ENCODE measurements at regions not wholly inside any gene's neighbourhood (a gene's known extent, or its start where the extent isn't known, plus 50 kb on each side); places are given as distances from the start of the nearest gene placed in this dataset.
"Not testable (repeated sequence)": the region's sequence is repeated elsewhere in the genome, so short reads cannot be mapped to it uniquely, and the experiment has no call there.

GRCh38 chr21:35178827-35179226 is 129.7 kb upstream of the RUNX1 start:
- DNase-seq = no peak

DNA sequence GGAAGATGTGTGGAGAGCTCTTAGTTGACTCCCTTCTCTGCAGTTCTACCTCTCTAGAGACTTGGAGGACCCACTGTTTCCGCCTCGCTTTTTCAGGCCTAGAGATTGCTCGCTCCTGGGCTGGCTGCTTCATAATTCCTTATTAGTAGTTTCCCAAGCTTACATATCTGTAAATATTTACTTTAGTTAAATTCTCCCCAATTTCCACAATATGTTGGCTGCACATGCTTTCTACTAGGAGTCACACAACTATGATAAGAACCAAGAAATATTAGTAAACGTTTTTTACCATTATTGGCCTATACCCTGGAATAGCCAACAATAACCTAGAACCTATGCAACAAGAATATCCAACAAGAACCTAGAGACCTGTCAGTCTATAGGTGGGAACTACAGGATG is 129.0 kb upstream of the RUNX1 start:
- DNase-seq = no peak

DNA sequence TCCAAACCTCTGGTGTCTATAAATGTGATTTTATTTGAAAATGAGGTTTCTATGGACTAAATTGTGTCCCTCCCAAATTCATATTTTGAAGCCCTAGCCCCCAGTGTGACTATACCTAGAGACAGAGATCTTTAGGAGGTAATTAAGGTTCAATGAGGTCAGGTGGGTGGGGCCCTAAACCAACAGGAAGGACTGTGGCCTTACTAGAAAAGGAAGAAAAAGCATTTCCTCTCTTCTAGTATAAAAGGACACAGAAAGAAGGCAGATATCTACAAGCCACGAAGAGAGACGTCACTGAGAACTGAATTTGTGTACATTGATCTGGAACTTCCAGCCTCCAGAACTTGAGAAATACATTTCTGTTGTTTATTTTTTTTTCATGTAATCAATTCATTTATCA is 123.1 kb upstream of the RUNX1 start:
- DNase-seq = peak; percentile 15

DNA sequence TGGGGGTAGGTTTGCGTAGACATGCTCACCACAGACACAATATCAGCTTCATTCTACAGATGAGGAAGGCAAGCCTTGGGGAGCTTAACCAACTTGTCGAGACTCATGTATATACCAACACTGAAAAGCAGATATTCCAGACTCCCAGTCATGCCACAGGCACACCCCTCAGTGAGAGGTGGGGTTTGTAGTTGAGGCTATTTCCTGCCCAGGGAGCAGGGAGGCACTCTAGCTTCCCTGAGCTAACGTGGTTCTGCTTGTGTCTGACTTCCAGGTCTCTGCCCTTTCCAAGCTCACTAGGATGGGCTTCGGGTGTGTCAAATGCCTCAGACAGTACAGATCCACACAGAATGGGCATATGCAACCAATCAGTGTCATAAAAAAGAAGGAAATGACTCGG is 122.3 kb upstream of the RUNX1 start:
- no peak for DNase-seq

- DNase-seq = no peak
Observed at GRCh38 chr21:35170818-35171217, 121.7 kb upstream of the RUNX1 start.

GRCh38 chr21:35170244-35170643 is 121.1 kb upstream of the RUNX1 start:
- no peak for DNase-seq

DNA sequence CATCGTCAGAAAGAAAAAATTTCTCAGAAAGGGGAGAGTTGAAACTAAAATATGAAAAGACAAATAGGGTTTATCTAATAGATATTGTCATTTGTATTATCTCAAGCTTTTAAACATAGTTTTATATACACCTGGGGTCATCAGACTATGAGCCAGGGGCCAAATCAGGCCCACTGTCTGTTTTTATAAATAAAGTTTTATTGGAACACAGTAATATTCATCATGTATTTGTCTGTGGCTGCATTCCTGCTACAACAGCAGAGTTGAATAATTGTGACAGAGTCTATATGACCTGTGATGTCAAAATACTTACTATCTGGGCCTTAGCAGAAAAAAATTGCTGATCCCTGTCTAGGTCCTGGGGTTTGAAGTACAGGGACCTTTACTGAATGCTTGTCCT is 120.5 kb upstream of the RUNX1 start:
- no peak for DNase-seq

GRCh38 chr21:35168735-35169134 is 119.6 kb upstream of the RUNX1 start:
- DNase-seq = no peak

DNA sequence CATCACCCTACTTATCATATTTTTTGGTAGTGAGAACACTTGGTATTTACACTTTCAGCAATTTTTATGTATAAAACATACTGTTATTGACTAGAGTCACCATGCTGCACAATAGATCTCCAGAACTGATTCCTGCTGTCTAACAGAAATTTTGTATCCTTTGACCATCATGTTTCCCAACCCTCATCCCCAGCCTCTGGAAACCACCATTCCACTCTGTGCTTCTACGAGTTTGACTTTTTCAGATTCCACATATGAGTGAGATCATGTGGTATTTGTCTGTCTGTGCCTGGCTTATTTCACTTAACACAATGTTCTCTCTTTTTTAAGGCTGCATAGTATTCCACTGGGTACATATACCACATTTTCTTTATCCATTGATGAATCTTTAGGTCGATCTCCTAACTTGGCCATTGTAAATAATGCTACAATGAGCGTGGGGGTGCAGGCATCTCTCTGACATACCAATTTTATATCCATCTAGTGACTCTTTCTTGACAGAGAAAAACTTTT is 115.9 kb upstream of the RUNX1 start:
- DNase-seq = no peak

GRCh38 chr21:35164380-35164779 is 115.3 kb upstream of the RUNX1 start:
- DNase-seq = no peak

DNA sequence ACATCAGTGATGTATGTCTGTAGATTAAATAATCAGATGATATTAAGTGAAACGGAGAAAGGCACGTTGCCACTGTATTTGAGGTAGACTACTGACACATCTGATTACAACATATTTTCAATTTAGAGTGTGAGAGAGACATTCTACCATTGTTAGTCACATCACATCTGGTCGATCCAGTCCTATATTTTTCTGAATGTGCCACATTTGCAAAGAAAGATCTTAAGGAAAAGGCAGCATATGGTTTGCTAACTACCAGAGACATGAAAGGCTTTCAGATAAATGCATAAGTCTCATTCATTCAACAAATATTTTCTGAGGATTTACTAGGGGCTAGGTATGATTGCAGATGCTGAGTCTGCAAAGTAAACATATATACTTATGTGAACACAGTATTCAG is 114.3 kb upstream of the RUNX1 start:
- DNase-seq = no peak

GRCh38 chr21:35162831-35163230 is 113.7 kb upstream of the RUNX1 start:
- no peak for DNase-seq

GRCh38 chr21:35159881-35160280 is 110.8 kb upstream of the RUNX1 start:
- no peak for DNase-seq

GRCh38 chr21:35157374-35157773 is 108.3 kb upstream of the RUNX1 start:
- not testable (repeated sequence) for DNase-seq

DNA sequence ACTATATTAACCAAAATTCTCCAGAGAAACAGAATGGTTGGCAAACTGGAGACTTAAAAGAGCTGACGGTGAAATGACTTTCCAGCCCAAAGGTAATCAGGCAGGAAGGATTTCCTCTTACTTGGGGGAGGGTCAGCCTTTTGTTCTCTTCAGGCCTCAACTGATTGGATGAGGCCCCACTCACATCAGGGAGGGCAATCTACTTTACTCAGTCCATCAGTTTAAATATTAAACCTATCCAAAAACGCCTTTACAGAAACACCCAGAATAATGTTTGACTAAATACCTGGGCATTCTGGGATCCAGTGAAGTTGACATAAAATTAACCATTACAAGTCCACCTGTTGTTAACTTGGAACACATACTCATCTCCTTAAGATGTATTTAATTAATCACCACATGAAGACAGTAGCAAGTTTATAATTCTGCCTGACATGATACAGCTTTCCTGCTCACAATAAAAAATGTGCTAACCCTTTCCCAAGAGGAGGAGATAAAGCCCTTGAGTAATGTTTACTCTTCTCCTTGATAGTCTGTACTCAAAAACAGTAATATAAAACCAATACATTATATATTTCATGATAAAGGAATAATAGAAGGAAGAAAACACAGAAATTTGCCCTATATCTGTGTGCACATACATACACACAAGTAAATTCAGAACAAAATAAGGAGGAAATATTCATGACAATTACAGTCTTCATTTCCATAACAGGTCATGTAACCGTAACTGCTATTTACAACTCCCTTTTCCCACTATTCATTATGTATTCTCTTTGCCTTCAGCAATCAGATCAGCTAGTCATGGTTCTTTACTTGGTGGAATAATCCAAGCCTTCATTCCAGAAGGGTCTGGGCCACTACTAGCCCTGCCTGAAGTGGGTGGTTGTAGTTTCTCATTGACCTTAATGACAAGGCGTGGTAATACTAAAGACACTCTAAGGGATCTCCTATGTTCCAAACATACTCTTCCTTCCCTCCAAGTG is 107.5 kb upstream of the RUNX1 start:
- no peak for DNase-seq

- DNase-seq = no peak
Observed at GRCh38 chr21:35154788-35155187, 105.7 kb upstream of the RUNX1 start.

- DNase-seq = no peak
Observed at GRCh38 chr21:35153671-35154070, 104.6 kb upstream of the RUNX1 start.

GRCh38 chr21:35150562-35151226 is 101.6 kb upstream of the RUNX1 start:
- no peak for DNase-seq

- no peak for DNase-seq
Observed at GRCh38 chr21:35149698-35150097, 100.6 kb upstream of the RUNX1 start.

GRCh38 chr21:35147439-35147838 is 98.3 kb upstream of the RUNX1 start:
- no peak for DNase-seq

GRCh38 chr21:35145626-35146233 is 96.6 kb upstream of the RUNX1 start:
- DNase-seq = no peak

GRCh38 chr21:35144978-35145377 is 95.9 kb upstream of the RUNX1 start:
- no peak for DNase-seq

DNA sequence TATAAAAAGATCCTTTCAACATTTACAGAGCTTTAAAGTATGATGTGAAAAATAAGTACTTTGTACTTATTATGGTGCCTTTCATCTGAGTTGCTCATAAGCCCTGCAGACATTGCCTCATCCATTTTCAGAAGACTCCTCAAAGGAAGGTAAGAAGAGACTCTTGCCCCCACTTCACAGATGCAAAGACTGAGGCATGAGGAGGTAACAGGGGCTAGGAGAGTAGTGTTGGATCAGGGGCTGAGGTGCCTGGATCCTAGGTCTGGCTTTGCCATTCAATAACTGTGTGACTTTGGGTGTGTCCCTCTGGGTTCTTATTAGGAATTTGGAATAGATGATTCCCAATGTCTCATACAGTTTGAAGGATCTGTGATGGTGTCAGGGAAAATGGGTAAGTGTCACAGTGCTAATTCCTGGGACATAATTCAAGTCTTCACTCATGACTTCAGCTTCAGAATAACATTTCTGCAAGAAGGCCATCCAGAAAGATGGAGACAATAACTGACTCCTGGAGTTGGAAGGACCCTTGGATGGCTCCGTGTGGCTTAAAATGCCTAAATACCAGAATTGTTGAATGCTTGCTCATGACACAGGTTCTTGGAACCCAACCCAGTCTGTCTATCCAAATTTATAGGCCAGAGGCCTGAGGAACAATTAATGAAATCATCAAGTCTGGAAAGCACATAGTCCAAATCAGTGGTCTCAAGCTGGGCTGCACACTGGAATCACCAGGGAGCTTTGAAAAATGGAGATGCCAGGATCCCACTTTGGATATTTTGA is 93.1 kb upstream of the RUNX1 start:
- no peak for DNase-seq
